SHP77 treated with DMSO at 0.1 percent for 48 hours (cell line): ENCODE measurements at regions not wholly inside any gene's neighbourhood (a gene's known extent, or its start where the extent isn't known, plus 50 kb on each side); places are given as distances from the start of the nearest gene placed in this dataset.

Source experiments
- DNase-seq: peaks from one replicate; lab custom pipeline; 2025; lab: John Stamatoyannopoulos, UW

DNA sequence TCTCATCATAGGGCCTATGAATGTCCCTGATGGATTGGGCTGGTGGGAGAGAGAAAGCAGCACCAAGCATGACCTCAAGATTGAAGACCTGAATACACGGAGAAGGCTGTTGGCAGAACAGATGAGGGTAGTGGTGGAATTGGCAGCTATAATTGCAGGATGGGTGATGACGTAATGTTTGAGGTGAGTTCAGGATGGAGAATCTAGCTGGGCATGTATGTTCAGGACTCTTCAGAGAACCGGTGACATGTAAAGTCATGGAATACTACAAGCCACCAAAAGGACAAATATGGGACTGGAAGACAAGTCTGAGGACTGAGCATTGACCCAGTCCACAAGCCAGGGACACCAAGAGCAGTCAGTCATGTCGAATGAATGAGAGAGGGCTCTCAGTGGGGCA lies 999.8 kb upstream of the TMEM132C start:
- no peak for DNase-seq

DNA sequence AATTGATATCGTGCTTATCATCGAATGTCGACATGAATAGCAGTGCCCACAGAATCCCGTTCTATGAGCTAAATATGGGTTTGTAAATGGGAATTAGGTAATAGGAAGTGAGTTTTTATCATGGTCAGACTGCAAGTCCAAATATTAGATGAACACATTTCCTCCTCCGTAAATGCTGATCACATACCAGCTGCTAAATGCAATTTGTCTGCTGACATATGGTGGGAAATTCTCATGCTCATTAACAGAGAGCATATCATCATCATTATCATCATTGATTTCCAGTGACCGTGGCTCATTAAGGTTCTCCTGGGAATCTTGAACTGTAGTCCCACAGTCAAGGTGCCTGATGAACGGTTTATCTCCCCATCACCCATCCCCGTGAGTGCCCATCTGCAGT lies 998.8 kb upstream of the TMEM132C start:
- DNase-seq, result no peak

DNA sequence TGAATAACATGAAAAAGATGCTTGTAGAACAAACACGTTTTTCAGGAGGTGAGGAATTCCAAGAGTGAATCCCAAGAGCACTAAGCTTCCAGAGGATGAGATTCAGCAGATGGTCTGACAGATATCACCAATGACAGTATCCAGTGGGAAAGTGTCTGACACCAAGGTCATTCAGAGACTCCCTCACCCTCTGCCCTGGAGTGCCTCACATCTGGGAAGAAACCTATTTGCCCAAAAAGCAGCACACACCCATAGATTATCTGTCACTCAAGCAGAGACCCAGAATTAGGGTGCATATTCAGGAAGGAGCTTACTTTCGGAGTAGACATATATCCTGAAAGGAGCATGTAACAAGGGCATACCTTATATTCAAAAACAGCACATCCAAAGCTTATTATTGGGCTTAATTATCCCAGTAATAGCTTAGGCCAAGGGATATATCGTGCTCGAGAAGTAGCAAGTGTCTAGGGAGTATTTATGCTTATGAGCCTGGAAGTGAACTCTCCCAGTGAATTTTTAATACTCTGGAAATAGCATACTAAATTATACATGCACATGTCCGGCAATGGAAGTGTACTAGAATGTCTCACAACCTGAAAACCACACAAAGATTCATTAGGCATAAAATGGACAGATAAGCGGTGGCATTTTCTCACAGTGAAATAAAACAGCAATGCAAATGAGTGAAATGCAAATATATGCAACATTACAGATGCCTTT lies 998.1 kb upstream of the TMEM132C start:
- DNase-seq, result no peak

DNA sequence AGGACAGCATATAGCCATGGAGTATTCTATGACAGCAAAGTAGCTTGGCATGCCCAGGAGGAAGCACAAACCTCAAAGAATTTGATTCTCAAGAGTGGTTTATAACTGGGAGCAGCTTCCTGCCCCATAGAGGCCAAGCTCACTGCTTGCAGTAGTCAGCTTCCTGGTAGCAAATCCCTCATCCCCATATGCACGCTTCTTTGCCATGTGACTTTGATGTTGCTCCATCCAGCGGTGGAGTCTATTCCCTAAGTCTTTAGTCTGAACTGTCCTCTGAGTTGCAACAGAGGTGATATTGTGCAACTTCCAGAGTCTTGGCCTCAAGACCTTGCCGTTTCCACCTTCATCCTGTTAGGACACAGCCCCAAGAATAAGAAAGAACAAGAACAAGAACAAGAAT lies 996.8 kb upstream of the TMEM132C start:
- no peak for DNase-seq

DNA sequence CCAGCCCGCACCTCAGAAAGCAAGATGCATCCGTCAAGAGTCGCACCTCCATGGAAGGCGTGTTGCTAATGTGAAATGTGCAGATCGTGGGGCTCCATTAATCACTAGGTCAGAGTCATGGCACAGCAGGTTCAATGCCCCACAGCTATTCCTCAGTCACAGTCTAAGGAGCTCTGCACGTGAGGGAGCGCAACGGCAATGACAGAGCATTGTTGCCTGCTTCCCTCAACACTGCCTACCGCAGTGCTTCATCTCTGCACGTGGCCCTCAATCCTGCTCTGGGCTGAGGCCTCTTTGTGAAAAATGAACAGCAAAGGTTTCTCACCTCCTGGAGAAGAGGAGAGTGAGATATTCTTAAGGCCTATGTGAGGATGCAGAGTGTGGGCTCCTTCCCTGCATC lies 995.2 kb upstream of the TMEM132C start:
- DNase-seq, result no peak

DNA sequence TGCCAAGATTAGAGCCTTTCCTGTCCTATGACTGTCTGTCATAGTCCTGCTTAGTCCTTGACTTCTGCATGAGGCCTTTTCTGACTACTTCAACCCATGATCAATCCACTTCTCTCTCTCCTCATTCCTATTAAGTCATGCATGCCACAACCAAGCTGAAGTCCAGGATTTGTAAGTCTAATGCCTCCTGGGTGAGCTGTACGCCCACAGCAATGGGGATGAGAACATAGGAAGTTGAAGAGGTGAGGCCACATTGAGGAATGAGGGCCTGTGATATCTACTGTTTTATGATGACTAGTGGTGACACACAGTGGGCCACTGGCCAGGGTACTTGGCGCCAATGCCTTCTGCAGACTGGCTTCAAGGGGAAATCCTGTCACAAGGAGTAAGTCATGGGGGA lies 994.1 kb upstream of the TMEM132C start:
- DNase-seq, result no peak

DNA sequence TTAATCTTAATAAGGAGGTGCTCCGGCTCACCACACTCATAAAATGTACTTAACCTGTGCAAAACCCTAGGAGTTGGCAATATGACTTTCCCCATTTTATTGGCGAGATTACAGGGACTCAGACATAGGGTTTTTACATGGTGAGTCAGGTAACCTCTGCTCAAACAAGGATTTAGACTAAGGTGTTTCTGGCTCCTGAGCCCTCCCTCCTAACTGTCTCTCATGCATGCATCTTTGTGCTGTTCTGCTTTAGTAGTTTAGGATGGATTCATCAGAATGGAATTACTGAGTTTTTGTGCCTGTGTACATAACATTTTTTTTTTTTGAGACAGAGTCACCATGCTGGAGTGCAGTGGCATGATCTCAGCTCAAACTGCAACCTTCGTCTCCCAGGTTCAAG lies 993.3 kb upstream of the TMEM132C start:
- no peak for DNase-seq

DNA sequence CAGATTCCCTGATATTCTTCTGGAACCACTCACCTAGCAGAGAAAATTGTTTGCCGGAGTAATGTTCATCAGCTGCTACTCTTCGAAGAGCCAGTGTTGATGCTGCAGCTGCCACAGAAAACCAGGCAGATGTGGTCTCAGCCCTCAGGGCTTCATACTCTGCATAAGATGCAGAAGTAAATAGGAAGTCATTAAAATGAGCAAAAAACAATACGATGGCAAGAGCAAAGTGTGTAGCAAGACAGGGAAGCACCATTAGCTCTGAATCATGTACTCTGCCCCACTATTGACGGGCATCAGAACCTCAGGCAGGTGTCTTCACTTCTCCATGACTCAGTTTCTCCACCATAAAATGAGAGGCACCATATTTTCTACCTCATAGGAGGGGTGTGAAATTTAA lies 991.6 kb upstream of the TMEM132C start:
- no peak for DNase-seq

DNA sequence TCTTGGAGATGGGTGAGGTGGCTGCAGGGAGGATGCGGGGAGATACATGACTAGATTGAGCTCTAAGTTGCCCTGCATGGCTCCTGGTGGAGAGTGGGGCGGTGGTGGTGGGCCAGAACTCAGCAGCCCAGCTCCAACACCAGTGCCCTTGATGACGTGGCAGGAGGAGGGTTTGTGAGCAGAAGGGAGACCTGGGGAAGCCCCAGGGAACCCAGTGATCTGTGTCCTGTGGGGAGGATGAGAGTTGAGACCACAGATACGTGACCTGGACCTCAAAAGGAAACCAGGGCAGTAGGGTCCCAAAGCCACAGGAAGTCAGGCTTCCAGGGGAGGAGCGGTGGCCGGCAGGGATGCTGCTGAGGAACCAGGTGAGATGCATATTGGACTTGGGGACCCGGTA lies 989.1 kb upstream of the TMEM132C start:
- DNase-seq, result no peak

DNA sequence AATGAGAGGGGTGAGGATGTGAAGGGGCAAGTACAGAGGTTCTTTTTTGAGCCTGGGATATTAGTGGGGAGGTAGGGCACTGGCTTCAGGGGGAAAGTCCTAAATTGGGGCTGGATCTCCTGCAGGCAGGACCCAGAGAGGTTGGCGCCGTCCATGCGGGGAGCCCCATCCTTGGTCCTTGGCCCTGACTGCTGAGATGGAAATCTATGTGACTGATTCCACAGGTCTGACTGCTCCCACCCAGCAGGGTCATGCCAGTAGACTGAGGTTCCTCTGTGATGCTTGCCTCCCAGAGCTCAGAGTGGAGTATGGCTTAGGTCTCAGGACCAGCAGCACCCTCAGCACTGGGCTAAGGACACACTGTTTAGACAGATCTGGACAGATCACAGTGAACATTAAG lies 988.6 kb upstream of the TMEM132C start:
- no peak for DNase-seq

DNA sequence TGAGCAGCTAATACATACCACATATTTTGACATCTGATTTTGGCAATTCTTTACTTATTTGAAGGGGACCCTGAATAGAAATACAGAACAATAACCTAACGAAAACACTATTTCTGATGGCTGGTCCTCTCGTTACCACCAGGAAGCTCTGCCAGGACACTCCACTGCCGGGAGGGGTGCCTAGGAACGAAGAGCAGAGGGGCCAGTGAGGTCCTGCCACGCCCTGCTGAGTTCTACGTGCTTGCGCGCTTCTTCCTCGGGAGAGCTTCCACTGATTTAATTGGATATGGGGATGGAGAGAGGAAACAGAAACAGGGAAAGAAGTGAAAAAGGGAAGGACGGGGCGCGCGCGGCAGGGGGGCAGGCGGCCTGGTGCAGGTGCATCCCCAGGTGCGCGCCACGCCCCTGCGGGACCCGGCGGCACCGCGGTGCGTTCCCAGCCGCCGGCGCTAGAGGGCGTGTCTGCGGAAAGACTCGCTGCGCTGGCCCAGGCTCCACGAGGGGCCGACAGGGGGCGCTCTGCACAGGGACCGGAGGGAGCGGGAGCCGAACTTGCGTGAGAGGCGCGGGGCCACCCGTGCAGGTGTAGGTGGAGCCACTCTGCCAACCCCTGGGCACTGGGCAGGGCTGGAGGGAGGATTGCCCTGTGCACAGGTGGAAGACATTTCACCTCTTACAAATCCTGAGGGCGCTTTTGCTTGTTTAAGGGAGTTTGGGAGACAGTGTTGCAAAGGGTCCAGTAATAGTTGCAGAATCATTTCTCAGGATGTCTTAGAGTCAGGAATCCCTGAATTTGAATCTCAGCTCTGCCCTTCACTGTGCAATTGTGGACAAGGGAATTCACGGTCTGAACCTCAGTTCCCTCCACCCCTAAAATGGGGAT lies 986.3 kb upstream of the TMEM132C start:
- no peak for DNase-seq

DNA sequence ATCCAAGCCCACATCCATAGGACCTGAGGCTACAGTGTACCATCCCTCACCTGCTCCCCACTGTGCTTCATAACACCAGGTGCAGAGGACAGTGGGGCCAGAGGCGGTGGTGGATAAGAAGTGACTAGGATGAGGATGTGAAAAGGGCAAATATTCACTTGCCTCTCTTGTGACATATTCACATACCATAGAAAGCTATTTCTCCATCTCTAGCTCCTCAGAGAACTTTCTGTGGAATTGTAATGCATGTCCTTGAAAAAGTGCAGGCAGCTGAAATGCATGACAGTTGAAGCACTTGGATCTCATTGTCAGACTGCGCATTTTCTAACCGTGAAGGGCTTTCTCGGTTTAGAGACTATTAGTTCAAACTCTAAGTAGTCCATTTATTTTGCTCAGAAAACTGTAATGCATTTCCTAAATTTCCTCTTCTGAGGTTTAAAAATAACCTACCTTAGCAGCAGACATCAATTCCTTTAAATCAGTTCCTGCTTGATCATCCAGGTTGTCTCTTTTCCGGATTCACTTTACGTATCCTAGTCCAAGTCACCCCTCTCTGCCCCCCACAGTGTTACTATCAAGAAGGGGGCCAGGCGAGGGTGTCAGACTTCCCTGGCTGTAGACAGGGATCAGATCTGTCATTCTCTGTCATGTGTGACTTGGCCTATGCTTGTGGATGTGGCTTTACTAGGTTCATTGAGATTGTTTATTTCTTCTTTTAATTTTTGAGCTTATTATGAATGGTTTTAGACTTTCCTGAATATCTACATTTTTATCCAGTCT lies 984.0 kb upstream of the TMEM132C start:
- no peak for DNase-seq

DNA sequence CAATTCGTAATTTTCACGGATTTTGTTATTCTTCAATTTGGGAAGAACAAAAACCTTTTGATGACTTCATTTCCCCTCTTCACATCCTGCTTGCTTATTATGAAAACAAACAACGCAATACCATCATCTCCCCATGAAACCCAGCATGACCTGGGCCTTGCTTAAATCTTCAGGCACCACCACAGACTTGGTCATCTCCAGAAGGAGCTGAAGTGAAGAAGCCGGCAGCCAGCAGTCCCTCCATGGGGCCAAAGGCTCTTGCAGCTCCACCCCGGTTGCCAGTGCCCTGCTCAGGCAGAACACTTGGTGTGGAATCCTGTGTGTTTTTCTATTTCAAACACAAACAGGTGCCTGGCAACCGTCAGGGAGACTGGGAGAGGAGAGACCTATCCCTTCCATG lies 982.9 kb upstream of the TMEM132C start:
- no peak for DNase-seq

DNA sequence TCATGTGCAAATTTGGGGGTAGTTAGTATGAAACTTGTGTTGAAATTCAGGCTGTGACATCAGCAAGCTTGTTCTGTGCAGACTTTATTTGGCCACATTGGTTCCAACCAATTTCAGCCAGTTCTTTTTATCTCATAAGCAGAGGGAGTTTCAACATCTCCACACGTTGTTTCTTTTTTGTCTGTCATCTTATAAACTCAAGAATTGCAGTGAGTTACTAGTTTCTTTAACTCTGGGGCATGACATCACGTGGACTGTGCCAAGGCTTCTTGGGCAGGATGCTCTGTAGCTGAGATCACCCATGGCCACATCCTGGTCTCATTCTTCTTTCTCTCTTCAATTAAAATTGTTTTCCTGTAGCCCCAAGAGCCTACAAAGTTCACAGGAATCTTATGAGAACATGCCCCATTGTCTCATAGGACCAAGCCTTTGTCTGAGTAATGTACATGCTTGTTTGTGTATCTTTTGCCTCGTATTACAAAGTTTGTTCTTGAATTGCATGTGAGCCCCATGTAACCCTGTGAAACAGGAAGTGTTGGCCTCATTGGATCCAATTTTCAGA lies 982.0 kb upstream of the TMEM132C start:
- DNase-seq, result no peak

DNA sequence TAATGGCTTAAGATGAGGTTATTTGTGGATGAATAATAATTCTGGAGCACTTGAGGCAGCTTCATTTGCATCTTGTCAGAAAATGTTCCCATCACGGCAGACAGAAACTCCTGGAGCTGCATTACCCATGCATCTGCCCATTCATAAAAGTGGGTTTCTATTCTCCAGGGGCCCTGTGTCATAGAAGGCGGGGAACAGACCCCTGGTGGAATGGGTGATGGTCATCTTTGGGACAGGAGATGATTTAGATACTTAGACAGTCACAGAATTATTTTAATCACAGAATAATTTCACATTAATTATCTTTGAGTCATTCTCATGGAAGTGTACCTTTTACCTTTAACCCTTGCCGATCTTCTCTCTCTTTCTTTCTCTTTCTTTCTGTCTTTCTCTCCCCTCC lies 980.7 kb upstream of the TMEM132C start:
- DNase-seq, result no peak

DNA sequence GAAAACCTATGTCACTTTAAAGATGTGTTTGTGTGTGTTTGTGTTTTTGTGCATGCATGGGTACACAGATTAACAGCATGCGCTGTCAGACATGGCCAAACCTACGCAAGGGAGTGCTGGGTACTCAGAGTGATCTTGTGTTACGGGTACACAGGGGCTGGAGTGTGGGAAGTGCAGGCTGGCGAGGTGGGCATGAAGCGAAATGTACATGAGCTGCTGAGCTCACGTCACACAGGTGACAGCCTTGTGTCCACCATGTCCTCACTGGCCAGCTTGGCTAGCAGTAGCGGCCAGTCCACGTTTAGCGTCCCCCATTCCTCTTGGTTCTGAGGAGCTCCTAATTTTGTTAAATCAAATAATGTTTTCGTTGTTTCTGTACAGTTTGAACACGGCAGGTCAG lies 979.7 kb upstream of the TMEM132C start:
- DNase-seq, result no peak

DNA sequence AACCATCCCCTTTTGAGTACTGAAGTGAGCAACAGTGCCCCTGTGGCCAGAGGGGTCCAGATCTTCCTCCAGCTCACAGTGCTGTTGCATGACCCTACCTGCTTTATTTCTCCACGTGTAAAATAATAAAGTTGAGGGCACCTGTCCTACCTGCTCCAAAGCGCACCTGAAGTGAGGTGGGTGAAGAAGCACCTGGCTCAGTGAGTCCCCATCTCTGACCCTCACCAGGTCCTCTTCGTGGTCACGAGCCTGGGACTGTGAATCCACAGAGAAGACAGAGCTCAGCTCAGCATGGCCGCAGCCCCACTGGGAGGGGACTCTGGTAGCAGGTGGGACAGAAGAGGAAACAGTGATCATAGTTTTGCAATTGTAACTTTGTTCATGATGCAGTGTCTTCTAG lies 976.7 kb upstream of the TMEM132C start:
- DNase-seq, result no peak

DNA sequence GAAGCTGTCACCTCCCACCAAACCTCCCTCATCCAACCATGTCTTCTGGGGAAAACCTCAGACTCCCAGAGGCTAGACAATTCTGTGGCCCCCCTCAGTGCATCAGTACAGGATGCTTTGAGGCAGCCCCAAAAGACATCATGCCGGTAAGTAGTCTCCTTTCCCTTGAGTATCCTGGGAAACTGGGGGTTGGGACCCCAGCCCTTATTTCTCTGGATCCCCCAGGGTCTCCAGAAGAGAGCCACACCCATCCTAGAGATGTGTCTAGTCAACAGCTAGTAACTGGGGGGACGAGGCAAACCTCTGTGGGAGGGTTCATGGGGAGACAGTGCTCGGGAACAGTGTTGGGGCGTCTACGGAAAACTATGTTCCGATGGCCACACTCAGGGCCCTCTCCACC lies 974.2 kb upstream of the TMEM132C start:
- DNase-seq, result no peak

DNA sequence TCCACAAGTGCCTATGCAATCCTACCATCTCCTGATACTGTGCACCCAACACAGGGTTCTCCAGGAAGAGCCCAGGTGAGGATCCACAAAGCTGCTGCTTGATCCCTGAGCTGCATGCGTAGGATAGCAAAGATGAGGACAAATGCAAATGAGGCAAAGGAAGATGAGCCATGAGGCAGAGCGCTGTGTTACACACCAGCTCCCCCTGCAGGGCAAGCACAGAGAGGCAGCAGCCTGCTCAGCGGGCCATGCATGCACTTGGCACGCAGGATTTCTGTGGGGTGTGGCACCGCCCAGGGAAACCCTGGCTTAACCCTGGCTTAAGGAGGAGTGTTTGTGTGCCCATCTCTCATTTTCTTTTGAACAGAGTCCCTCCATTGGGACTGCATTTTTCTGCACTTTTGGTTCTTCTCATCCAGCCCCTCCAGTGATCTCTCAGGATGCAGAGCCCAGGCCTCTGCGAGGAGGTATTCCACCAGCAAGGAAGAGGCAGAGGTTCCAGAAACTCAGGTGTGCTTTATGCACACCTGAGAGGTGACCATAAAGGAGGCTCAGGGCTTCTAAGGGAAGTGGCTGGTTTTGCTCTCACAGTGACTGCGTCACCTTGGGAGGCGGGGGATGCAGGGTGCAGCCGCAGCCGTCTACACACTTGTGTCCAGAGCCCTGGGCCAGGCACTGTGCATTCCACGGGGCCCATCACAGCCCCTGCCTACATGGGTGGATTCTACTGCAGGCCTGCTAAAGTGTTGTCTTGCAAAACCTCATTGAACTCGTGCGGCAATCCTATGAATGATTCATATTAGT lies 973.3 kb upstream of the TMEM132C start:
- DNase-seq, result peak; percentile 62

DNA sequence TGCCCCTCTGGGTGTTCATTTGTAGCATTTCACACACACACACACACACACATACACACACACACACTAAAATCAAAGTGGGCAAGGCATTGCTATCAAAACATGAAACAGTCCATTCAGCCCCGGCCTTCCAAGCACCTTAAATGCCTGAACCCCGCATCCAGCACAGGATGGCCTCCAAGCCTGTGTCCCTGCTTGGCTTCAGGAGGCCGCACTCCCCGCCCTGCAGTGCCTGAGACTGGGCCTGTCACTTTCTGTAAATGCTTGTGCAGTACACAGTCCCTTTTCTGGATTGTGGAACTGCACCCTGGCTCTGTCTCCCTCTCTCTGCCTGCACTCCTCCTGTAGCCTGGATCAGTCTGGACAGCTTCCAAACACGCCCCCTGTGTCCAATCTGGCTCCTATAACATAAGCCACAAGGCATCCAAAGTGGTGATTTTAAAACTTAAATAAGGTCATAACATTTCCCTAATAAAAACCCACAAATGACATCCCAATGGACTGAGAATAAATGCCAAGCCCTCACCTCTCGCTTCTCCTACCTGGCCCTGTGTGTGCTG lies 972.2 kb upstream of the TMEM132C start:
- DNase-seq, result no peak

DNA sequence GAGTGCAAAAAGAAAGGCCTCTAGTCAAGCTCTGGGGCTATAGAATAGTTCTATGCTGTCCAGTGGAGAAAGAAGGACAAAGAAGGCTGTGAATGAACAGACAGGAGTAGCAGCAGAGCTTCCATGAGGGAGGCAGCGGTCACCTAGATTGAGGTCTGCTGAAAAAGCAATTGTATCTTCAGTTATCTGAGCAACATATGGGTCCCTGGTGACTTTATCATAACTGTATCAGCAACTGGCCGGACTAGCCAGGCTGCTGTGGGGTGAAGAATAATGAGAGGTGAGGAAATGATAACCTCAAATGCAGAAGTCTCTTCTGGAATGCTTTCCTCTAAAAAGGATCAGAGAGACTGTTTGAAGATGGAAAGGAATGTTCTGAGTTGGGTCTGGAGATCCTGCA lies 971.3 kb upstream of the TMEM132C start:
- no peak for DNase-seq
